NCI-H2227 (cell line): ENCODE measurements at regions not wholly inside any gene's neighbourhood (a gene's known extent, or its start where the extent isn't known, plus 50 kb on each side); places are given as distances from the start of the nearest gene placed in this dataset.
"Not testable (repeated sequence)": the region's sequence is repeated elsewhere in the genome, so short reads cannot be mapped to it uniquely, and the experiment has no call there.

Experiments used
- DNase-seq: peaks from one replicate; lab custom pipeline; 2025; ENCODE audit not compliant: unreplicated experiment; lab: John Stamatoyannopoulos, UW

GRCh38 chr19:30102239-30102638 lies 160.2 kb downstream of the URI1 start:
- no peak for DNase-seq

GRCh38 chr19:30102666-30103065 lies 160.6 kb downstream of the URI1 start:
- DNase-seq: no peak

GRCh38 chr19:30103981-30104380 lies 161.9 kb downstream of the URI1 start:
- no peak for DNase-seq

- DNase-seq: no peak
Measured at GRCh38 chr19:30105316-30105715, 163.3 kb downstream of the URI1 start.

DNA sequence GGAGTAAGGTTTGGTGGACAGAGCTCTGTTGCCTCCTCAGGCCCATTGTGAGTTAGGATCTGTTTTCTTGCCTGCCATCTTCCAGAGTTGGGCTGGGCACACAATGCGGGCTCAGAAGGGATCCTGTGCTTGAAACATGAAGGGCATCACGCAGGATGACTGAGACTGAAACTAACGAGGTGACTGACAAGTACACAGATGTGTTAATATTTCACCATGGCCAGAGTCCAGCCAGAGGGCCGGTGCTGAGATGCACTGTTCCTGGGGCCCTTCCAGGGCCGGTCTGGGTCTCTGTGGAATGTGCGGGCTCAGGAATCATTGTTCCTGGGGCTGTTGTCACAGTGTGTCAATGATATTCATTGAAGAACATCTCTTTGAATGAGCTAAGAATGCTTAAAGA lies 163.7 kb downstream of the URI1 start:
- DNase-seq: no peak

- DNase-seq: no peak
Measured at GRCh38 chr19:30106417-30107095, 164.5 kb downstream of the URI1 start.

GRCh38 chr19:30107251-30107650 lies 165.2 kb downstream of the URI1 start:
- DNase-seq: no peak

- no peak for DNase-seq
Measured at GRCh38 chr19:30109565-30109964, 167.5 kb downstream of the URI1 start.

DNA sequence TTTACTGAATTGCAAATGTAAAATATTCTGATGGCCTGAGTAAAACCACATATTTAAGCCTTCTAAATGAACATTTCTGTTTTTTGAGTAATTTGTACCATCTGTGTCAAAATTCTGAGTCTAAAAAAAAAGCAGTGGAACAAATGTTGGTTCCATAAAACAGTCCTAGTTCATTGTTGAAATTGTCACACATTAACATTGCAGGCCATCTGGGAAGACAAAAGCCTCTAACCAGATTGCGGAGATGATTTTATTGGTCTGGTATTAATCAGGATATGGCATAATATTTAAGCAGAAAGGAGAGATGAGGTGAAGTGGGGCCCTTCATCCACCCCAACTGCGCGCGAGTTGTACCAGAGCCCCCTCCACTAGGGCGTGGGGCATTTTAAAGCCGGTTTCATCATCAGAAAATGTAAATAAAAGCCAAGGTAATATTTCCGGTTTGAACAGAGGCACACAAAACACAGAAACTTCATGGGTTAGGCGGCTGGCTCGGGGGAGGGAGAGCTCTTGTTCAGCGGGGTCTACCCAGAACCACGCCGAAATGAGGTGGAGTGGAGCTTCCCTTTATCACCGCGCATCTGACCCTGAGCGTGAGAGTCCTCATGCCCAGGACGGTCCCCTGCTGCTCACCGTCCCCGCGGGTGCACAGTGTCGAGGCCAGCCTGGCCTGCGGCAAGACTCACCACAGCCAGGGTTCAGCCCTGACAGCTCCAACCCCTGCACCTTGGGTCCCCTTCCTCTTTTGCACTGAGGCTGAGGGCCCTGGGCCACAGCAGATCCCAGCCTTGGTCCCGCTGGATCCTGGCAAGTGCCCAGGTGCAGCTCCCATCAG lies 169.2 kb downstream of the URI1 start:
- DNase-seq: no peak

GRCh38 chr19:30112171-30112570 lies 170.1 kb downstream of the URI1 start:
- DNase-seq: no peak

- DNase-seq: no peak
Measured at GRCh38 chr19:30112666-30113065, 170.6 kb downstream of the URI1 start.

DNA sequence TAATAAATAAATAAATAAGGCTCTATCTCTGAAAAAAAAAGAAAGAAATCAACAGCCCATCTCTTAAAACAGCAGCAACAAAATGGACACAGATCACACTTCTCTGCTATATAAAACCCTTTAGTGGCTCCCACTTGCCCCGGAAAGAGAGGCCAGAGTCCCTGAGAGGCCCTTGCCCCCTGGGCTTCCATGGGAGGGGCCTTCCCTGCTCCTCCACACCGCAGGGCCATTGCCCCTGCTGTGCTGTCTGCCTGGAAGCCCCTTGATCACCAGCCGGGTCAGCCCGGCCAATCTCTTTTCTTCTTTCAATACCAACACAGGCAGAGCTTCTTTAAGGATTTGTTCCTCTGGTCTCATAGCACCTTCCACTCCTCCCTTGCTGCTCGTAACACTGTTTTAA lies 171.1 kb downstream of the URI1 start:
- no peak for DNase-seq

DNA sequence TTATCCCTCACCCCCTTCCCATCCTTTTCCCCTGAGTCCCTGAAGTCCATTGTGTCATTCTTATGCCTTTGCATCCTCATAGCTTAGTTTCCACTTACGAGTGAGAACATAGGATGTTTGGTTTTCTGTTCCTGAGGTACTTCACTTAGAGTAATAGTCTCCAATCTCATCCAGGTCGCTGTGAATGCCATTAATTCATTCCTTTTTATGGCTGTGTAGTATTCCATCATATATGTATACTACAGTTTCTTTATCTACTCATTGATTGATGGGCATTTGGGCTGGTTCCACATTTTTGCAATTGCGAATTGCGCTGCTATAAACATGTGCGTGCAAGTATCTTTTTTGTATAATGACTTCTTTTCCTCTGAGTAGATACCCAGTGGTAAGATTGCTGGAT lies 172.1 kb downstream of the URI1 start:
- DNase-seq: not testable (repeated sequence)

DNA sequence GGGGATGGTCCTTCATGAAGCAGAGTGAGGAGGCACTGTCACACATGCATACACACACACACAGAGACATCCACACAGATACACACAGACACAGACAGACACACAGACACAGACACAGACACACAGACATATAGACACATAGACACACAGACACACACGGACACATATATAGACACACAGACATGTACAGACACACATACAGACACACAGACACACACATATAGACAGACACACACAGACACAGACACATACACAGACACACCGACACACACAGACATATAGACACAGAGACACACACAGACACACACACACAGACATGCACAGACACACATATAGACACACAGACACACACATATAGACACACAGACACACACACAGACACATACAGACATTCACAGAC lies 173.9 kb downstream of the URI1 start:
- no peak for DNase-seq

- DNase-seq: no peak
Measured at GRCh38 chr19:30116530-30116929, 174.5 kb downstream of the URI1 start.

- no peak for DNase-seq
Measured at GRCh38 chr19:30116984-30117555, 175.0 kb downstream of the URI1 start.

DNA sequence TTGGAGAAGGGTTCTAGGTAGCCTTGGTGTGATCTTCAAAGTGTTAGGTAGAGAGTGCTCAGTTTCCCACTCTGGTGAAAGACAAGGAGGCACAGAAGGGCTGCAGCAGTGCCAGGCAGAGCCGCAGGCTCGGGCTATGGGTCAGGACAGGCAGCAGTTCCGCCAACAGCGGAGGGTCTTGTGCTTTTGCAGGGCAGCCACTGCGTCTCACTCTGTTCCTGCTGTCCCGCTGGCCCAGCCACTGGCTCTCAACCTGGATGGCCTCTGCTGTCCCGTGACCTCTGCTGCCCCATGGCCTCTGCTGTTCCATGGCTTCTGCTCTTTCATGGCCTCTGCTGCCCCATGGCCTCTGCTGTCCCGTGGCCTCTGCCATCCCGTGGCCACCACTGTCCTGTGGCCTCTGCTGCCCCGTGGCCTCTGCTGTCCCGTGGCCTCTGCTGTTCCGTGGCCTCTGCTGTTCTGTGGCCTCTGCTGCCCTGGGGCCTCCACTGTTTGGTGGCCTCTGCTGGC lies 175.7 kb downstream of the URI1 start:
- DNase-seq: no peak

- no peak for DNase-seq
Measured at GRCh38 chr19:30118221-30118620, 176.2 kb downstream of the URI1 start.

GRCh38 chr19:30118760-30119159 lies 176.7 kb downstream of the URI1 start:
- no peak for DNase-seq

DNA sequence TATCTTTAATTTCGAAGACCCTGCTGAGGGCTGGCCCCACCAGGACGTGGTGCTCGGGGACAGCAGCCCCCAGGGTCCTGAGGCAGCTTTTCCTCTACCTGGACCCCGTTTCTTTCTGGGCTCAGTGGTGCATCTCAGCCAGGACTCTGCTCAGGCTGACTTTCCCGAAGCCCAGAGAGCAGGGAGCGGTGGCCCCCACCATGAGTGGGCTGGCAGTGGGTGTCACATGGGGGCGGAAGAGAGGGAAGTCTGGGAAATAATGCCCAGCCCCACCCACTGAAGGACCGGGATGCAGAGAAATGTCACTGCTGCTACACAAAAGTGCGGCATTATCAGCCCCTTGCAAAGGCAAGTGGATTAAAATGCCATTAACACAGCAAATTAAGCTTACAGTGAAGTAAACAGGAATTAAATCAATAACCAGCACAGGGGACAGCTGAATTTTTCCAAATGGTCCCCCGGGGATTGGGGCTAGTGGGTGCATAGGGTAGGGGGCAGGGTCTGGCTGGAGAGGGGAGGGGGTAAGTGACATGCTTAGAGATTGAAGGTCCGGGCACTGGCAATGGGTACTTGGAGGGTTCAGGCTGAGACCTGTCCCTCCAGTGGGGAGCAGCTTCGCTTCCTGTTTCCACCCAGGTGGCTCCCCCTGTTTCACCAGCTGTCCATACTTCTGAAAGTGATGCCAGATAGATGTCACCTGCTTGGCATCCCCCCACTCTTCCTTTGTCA lies 177.3 kb downstream of the URI1 start:
- DNase-seq: no peak

- no peak for DNase-seq
Measured at GRCh38 chr19:30120860-30121484, 178.9 kb downstream of the URI1 start.
